HAP-1 (cell line): ENCODE measurements at regions not wholly inside any gene's neighbourhood (a gene's known extent, or its start where the extent isn't known, plus 50 kb on each side); places are given as distances from the start of the nearest gene placed in this dataset.
"Not testable (repeated sequence)": the region's sequence is repeated elsewhere in the genome, so short reads cannot be mapped to it uniquely, and the experiment has no call there.

Source experiments
- DNase-seq, 2 experiments: peaks; one replicate each; pipeline ENCODE4 v3.0.0-alpha.2; 2016 to 2020; ENCODE audit warnings: low spot score in 2 of 2
- H3K27me3 ChIP-seq: fragments of 250-450 bp; sonication (Bioruptor Pico); 2 replicates; pipeline ENCODE4 v1.5.1; 2020; ENCODE audit warnings: low read depth, mild to moderate bottlenecking, moderate library complexity
- H3K36me3 ChIP-seq: fragments of 250-450 bp; sonication (Bioruptor Pico); replicated peaks from 2 replicates; pipeline ENCODE4 v1.5.1; 2020; ENCODE audit warnings: mild to moderate bottlenecking
- H3K4me1 ChIP-seq: fragments of 250-450 bp; sonication (Bioruptor Pico); 2 replicates; pipeline ENCODE4 v1.5.1; 2020; ENCODE audit warnings: mild to moderate bottlenecking
- H3K4me3 ChIP-seq: fragments of 250-450 bp; sonication (Bioruptor Pico); 2 replicates; pipeline ENCODE4 v1.5.1; 2020; ENCODE audit warnings: mild to moderate bottlenecking, moderate library complexity
- H3K9me3 ChIP-seq: fragments of 250-450 bp; sonication (Bioruptor Pico); 2 replicates; pipeline ENCODE4 v1.5.1; 2020; ENCODE audit warnings: mild to moderate bottlenecking, moderate library complexity
- in situ Hi-C: fragments of 300-500 bp; cut with MboI; formaldehyde crosslinking; loops from 3 replicates; pipeline ENCODE4 v1.14.3; 2020; ENCODE audit warnings: low sequenced_read_pairs, inconsistent platforms, mixed read lengths

- Histone ChIP-seq H3K4me3 (no peak overlapping the region), H3K27me3 (no peaks in the 10 kb centered on the region), H3K9me3 (no peaks in the 10 kb centered on the region), H3K4me1 (no peaks in the 10 kb centered on the region), H3K36me3 (no peaks in the 10 kb centered on the region)
- in situ Hi-C loops: no loop called here
- no peak for DNase-seq
Measured at GRCh38 chr5:152456815-152457443, 51.9 kb upstream of the NMUR2 start.

DNA sequence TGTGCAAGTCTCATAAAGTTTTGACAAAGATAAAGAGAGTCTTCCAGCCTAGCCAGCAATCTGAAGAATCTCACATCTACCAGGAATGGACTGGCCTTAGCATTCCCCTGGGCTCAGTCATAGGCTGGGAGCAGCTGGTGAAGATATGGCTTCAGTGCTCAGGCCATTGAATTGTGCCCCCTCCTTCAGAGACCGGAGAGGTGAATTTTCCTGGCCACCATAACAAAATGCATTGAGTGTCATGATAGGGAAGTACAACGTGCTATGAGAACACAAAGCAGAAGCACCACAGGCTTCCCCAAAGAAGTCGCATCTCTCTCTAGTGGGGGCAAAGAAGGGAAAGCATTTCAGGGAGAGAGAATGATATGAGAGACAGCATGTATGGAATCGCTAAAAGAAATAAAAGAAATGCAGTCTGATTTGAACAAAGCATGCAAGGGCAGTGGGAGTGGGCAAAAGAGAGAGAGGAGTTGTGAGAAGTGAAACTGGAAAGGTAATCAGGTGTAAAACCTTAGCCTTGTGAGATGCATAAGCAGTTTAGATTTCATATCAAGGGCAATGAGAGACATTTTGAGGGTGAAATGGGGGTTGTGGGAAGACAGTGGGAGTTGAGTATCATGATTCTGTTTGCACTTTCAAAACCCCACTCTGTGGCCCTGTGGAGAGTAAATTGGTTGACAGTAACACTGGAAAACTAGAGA, 57.1 kb upstream of the NMUR2 start:
- H3K36me3 ChIP-seq: no peaks in the 10 kb centered on the region
- no peaks in the 10 kb centered on the region for H3K4me1 ChIP-seq
- in situ Hi-C loops: no loop called here
- no peaks in the 10 kb centered on the region for H3K9me3 ChIP-seq
- DNase-seq: peak; percentile 10 to 23
- no peak overlapping the region for H3K4me3 ChIP-seq
- H3K27me3 ChIP-seq: no peaks in the 10 kb centered on the region

DNA sequence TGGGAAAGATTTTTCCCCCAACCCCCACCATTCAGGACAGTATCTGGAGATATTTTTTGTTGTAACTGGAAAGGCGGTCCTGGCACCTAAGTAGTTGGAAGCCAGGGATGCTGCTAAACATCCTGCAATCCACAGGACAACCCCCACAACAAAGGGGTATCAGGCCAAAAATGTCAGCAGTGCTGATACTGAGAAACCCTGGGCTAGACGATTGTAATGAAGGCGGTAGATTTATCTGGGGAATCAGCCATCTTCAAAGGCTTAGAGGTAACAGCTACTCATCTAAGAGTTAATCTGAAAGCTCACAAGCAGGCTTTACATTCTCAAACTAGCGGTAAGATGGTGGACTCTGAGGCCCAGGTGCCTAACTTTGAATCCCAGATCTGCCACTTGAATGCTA, 59.0 kb upstream of the NMUR2 start:
- Histone ChIP-seq H3K4me3 (no peak overlapping the region), H3K4me1 (no peaks in the 10 kb centered on the region), H3K36me3 (no peaks in the 10 kb centered on the region), H3K27me3 (no peaks in the 10 kb centered on the region; the same call in 1 of the 2 replicates), H3K9me3 (no peaks in the 10 kb centered on the region)
- DNase-seq: no peak
- in situ Hi-C loops: no loop called here

DNA sequence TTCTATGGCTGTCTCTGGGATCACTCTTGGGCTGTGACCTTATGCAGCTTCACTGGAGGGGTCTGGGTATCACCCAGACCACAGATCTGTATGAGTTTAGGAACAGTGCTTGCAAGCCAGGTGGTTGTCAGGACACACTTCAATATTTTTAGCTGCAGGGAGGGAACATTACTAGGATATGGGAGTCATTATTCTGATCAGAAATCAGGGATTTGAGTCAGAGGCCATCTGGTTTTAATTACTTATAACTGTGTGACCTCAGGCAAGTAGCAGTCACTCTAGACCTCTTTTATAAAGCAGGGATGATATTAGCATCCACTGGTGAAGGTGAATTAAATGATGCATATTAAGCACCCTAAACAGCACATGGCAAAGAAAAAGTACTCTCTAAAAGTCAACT, 60.1 kb upstream of the NMUR2 start:
- no peaks in the 10 kb centered on the region for H3K9me3 ChIP-seq
- no peaks in the 10 kb centered on the region for H3K36me3 ChIP-seq
- H3K27me3 ChIP-seq: no peaks in the 10 kb centered on the region; the same call in 1 of the 2 replicates
- in situ Hi-C loops: no loop called here
- no peak for DNase-seq
- H3K4me3 ChIP-seq: no peak overlapping the region
- H3K4me1 ChIP-seq: no peaks in the 10 kb centered on the region

- no peaks in the 10 kb centered on the region for H3K4me1 ChIP-seq
- DNase-seq: no peak
- in situ Hi-C loops: no loop called here
Measured at GRCh38 chr5:152466085-152466745, 61.1 kb upstream of the NMUR2 start.

DNA sequence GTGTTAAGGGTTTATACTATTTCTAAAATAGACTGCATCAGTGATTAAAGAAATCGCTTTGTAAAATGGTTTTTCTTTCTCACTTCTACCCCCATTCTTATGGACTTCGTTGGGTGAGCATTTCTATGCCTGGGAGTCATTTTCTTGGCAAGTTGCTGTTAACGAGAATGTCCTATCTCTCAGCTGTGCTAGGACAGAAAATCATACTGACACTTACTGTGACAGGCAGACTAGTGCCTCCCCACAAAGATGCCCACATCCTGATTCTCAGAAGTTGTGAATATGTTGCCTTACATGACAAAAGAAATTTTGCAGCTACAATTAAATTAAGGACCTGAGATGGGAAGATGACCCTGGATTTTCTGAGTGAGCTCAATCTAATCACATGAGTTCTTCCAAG, 65.1 kb upstream of the NMUR2 start:
- Histone ChIP-seq H3K4me3 (no peak overlapping the region), H3K4me1 (no peaks in the 10 kb centered on the region), H3K27me3 (no peaks in the 10 kb centered on the region; the same call in 1 of the 2 replicates), H3K36me3 (no peaks in the 10 kb centered on the region), H3K9me3 (no peaks in the 10 kb centered on the region)
- in situ Hi-C loops: no loop called here
- DNase-seq: no peak

More at GRCh38 chr5:152466085-152466745, 61.1 kb upstream of the NMUR2 start:
- Histone ChIP-seq H3K9me3 (no peaks in the 10 kb centered on the region), H3K4me3 (no peak overlapping the region), H3K36me3 (no peaks in the 10 kb centered on the region), H3K27me3 (no peaks in the 10 kb centered on the region; the same call in 1 of the 2 replicates)

- DNase-seq: no peak
- Histone ChIP-seq H3K36me3 (no peaks in the 10 kb centered on the region), H3K27me3 (no peaks in the 10 kb centered on the region; the same call in 1 of the 2 replicates), H3K9me3 (no peaks in the 10 kb centered on the region), H3K4me3 (no peak overlapping the region), H3K4me1 (no peaks in the 10 kb centered on the region)
- in situ Hi-C loops: no loop called here
Measured at GRCh38 chr5:152472083-152472482, 67.0 kb upstream of the NMUR2 start.

DNA sequence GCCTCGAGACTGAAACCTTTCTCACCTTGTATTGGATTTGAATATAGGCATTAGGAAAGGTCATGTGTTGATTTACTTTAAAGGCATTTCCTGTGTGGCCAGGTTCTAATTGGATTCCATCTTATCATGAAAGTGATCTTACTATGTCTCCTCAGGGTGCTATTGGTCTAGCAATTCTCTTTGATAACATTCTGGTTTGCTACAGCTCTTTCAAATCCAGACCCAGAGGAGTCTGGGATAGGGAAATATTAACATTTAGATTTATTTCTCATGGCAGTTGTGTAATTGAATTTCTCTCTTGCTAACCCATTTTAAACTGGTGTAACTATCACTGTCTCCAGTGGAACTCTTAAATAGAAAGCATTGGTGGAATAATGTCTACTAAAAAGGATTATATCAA, 69.9 kb upstream of the NMUR2 start:
- in situ Hi-C loops: no loop called here
- no peaks in the 10 kb centered on the region for H3K36me3 ChIP-seq
- H3K4me3 ChIP-seq: no peak overlapping the region

GRCh38 chr5:152477536-152477935, 72.5 kb upstream of the NMUR2 start:
- Histone ChIP-seq H3K9me3 (no peaks in the 10 kb centered on the region), H3K4me3 (no peak overlapping the region), H3K4me1 (no peaks in the 10 kb centered on the region), H3K27me3 (no peaks in the 10 kb centered on the region), H3K36me3 (no peaks in the 10 kb centered on the region)
- in situ Hi-C loops: no loop called here
- no peak for DNase-seq

More for the DNA sequence above, 69.9 kb upstream of the NMUR2 start:
- no peak for DNase-seq
- Histone ChIP-seq H3K4me1 (no peaks in the 10 kb centered on the region), H3K9me3 (no peaks in the 10 kb centered on the region), H3K27me3 (no peaks in the 10 kb centered on the region)

GRCh38 chr5:152479866-152480265, 74.8 kb upstream of the NMUR2 start:
- DNase-seq, H3K9me3 ChIP-seq, H3K27me3 ChIP-seq, H3K4me1 ChIP-seq, H3K4me3 ChIP-seq, H3K36me3 ChIP-seq, in situ Hi-C loops: not testable (repeated sequence)

DNA sequence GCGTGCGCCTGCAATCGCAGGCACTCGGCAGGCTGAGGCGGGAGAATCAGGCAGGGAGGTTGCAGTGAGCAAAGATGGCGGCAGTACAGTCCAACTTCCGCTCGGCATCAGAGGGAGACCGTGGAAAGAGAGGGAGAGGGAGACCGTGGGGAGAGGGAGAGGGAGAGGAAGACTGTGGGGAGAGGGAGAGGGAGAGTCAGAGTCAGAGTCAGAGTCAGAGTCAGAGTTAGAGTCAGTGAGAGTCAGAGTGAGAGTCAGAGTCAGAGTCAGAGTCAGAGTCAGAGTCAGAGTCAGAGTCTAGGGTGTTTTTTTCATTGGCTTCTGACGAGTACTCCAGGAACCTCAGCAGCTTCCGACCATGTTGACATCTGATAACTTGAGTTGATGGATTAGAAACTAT, 75.6 kb upstream of the NMUR2 start:
- H3K4me1 ChIP-seq, H3K9me3 ChIP-seq, H3K36me3 ChIP-seq, DNase-seq, in situ Hi-C loops, H3K4me3 ChIP-seq, H3K27me3 ChIP-seq: not testable (repeated sequence)

- Histone ChIP-seq H3K4me3 (no peak overlapping the region), H3K27me3 (no peaks in the 10 kb centered on the region), H3K36me3 (no peaks in the 10 kb centered on the region), H3K4me1 (no peaks in the 10 kb centered on the region), H3K9me3 (no peaks in the 10 kb centered on the region)
- in situ Hi-C loops: no loop called here
- no peak for DNase-seq
Measured at GRCh38 chr5:152487130-152487529, 82.1 kb upstream of the NMUR2 start.

- Histone ChIP-seq H3K27me3 (no peaks in the 10 kb centered on the region), H3K9me3 (no peaks in the 10 kb centered on the region), H3K36me3 (no peaks in the 10 kb centered on the region), H3K4me3 (no peak overlapping the region), H3K4me1 (no peaks in the 10 kb centered on the region)
- in situ Hi-C loops: no loop called here
- DNase-seq: no peak
Measured at GRCh38 chr5:152488869-152489268, 83.8 kb upstream of the NMUR2 start.

- H3K4me3 ChIP-seq: no peak overlapping the region
- H3K4me1 ChIP-seq: no peaks in the 10 kb centered on the region
- H3K27me3 ChIP-seq: 0 out of 2 replicates have a peak, but pooled peaks cover 3% of the 10 kb centered on the region
- DNase-seq: no peak
- H3K36me3 ChIP-seq: no peaks in the 10 kb centered on the region
- no peaks in the 10 kb centered on the region for H3K9me3 ChIP-seq
- in situ Hi-C loops: no loop called here
Measured at GRCh38 chr5:152499814-152500535, 94.9 kb upstream of the NMUR2 start.
